ENCODE measurements at regions not wholly inside any gene's neighbourhood (a gene's known extent, or its start where the extent isn't known, plus 50 kb on each side); places are given as distances from the start of the nearest gene placed in this dataset.

DNA sequence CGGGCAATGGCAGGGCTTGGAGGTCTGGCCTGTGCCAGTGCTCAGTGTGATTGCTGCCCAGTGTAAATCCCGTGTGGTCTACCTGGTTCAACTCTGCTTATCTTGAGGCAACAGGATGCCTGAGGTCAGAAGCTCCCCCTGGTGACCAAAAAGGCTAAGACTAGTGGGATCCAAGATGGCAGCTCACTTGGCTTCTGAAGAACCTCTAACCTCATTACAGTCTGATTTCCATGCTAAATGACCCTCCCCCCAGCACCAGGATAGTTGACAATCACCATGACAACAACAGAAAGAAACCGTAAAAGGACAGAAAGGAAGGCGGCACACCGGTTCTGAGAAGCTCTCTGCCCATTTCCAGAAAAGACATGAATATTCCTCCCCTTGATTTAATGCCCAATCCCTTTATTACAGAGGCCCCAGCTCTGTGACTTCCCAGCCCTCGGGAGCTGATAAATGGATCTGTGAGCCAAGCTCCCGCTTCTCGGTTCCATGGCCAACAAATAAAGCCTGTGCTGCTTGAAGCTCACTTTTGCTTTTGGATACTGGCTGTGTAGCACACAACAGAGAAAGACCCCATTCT lies 398.4 kb downstream of the CTTN start:
- Histone ChIP-seq H3K79me2 (replicated peaks; ENCODE audit: insufficient read depth, low read length) (no peaks in the 10 kb centered on the region), H3K9me3 (ENCODE audit: low read length) (peaks cover 12% of the 10 kb centered on the region), H3K4me2 (ENCODE audit: low read length) (no peak overlapping the region), H3F3A (ENCODE audit: insufficient read depth, low read length, poor library complexity, severe bottlenecking) (no peaks in the 10 kb centered on the region), H2AFZ (ENCODE audit: low read depth, low read length) (no peak overlapping the region), H3K9ac (ENCODE audit: low read length) (no peak overlapping the region), H3K27me3 (ENCODE audit: insufficient read depth, low read depth, low read length) (no peaks in the 10 kb centered on the region), H3K9me2 (ENCODE audit: insufficient read depth, low read length) (no peaks in the 10 kb centered on the region), H3K27ac (ENCODE audit: low read length) (no peak overlapping the region), H4K20me1 (ENCODE audit: insufficient read depth) (no peaks in the 10 kb centered on the region), H3K36me3 (ENCODE audit: insufficient read depth, low read length) (no peaks in the 10 kb centered on the region), H3K4me3 (ENCODE audit: low read length) (no peak overlapping the region)
- TF ChIP-seq EP300 (conservative IDR thresholded peaks at IDR 0.05; ENCODE audit: poor library complexity, severe bottlenecking) (no peak), POLR2AphosphoS5 (IDR thresholded peaks at IDR 0.05) (no peak), SMC3 (conservative IDR thresholded peaks at IDR 0.05; ENCODE audit: poor library complexity) (no peak), MXI1 (conservative IDR thresholded peaks at IDR 0.05; ENCODE audit: poor library complexity, severe bottlenecking) (no peak), TAF1 (IDR thresholded peaks at IDR 0.05; ENCODE audit: low read depth) (no peak), RAD21 (conservative IDR thresholded peaks at IDR 0.05) (no peak), EZH2 (IDR thresholded peaks at IDR 0.05; ENCODE audit: borderline replicate concordance, insufficient read depth, low read length, poor library complexity, severe bottlenecking) (no peak)
- TF ChIP-seq, protein P1, sequence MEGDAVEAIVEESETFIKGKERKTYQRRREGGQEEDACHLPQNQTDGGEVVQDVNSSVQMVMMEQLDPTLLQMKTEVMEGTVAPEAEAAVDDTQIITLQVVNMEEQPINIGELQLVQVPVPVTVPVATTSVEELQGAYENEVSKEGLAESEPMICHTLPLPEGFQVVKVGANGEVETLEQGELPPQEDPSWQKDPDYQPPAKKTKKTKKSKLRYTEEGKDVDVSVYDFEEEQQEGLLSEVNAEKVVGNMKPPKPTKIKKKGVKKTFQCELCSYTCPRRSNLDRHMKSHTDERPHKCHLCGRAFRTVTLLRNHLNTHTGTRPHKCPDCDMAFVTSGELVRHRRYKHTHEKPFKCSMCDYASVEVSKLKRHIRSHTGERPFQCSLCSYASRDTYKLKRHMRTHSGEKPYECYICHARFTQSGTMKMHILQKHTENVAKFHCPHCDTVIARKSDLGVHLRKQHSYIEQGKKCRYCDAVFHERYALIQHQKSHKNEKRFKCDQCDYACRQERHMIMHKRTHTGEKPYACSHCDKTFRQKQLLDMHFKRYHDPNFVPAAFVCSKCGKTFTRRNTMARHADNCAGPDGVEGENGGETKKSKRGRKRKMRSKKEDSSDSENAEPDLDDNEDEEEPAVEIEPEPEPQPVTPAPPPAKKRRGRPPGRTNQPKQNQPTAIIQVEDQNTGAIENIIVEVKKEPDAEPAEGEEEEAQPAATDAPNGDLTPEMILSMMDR (IDR thresholded peaks at IDR 0.05; ENCODE audit: poor library complexity, severe bottlenecking) = no peak
- TF ChIP-seq, protein P2, sequence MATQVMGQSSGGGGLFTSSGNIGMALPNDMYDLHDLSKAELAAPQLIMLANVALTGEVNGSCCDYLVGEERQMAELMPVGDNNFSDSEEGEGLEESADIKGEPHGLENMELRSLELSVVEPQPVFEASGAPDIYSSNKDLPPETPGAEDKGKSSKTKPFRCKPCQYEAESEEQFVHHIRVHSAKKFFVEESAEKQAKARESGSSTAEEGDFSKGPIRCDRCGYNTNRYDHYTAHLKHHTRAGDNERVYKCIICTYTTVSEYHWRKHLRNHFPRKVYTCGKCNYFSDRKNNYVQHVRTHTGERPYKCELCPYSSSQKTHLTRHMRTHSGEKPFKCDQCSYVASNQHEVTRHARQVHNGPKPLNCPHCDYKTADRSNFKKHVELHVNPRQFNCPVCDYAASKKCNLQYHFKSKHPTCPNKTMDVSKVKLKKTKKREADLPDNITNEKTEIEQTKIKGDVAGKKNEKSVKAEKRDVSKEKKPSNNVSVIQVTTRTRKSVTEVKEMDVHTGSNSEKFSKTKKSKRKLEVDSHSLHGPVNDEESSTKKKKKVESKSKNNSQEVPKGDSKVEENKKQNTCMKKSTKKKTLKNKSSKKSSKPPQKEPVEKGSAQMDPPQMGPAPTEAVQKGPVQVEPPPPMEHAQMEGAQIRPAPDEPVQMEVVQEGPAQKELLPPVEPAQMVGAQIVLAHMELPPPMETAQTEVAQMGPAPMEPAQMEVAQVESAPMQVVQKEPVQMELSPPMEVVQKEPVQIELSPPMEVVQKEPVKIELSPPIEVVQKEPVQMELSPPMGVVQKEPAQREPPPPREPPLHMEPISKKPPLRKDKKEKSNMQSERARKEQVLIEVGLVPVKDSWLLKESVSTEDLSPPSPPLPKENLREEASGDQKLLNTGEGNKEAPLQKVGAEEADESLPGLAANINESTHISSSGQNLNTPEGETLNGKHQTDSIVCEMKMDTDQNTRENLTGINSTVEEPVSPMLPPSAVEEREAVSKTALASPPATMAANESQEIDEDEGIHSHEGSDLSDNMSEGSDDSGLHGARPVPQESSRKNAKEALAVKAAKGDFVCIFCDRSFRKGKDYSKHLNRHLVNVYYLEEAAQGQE (IDR thresholded peaks at IDR 0.05; ENCODE audit: borderline replicate concordance) = no peak

DNA sequence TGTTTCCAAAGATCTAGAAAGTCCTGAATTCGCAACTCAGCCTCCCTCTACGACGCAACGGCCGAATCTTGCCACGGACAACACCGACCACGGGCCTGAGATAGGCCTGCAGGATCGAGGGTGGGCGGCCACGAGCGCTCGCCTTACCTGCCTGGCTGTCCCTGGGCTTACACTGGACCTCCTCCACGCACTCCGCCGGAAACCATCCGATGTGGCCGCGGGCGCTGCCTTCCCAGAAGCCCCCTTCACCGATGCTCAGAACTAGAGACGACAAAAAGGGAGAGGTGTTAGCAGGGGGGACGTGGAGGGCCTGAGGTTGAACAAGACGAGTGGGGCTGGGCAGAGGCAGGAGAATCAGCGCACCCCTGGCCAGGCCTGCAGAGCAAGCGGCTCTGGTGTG lies 400.0 kb downstream of the CTTN start:
- Histone ChIP-seq H3F3A (ENCODE audit: insufficient read depth, low read length, poor library complexity, severe bottlenecking) (no peaks in the 10 kb centered on the region), H3K9ac (ENCODE audit: low read length) (no peak overlapping the region), H3K36me3 (ENCODE audit: insufficient read depth, low read length) (no peaks in the 10 kb centered on the region), H3K4me3 (ENCODE audit: low read length) (no peak overlapping the region), H3K9me2 (ENCODE audit: insufficient read depth, low read length) (no peaks in the 10 kb centered on the region), H3K79me2 (replicated peaks; ENCODE audit: insufficient read depth, low read length) (no peaks in the 10 kb centered on the region), H4K20me1 (ENCODE audit: insufficient read depth) (no peaks in the 10 kb centered on the region), H3K27ac (ENCODE audit: low read length) (no peak overlapping the region), H3K4me2 (ENCODE audit: low read length) (no peak overlapping the region), H2AFZ (ENCODE audit: low read depth, low read length) (no peak overlapping the region), H3K9me3 (ENCODE audit: low read length) (peaks cover 8% of the 10 kb centered on the region), H3K27me3 (ENCODE audit: insufficient read depth, low read depth, low read length) (no peaks in the 10 kb centered on the region)
- TF ChIP-seq MXI1 (conservative IDR thresholded peaks at IDR 0.05; ENCODE audit: poor library complexity, severe bottlenecking) (no peak), POLR2AphosphoS5 (IDR thresholded peaks at IDR 0.05) (no peak), EZH2 (IDR thresholded peaks at IDR 0.05; ENCODE audit: borderline replicate concordance, insufficient read depth, low read length, poor library complexity, severe bottlenecking) (no peak), RAD21 (conservative IDR thresholded peaks at IDR 0.05) (no peak), TAF1 (IDR thresholded peaks at IDR 0.05; ENCODE audit: low read depth) (no peak), SMC3 (conservative IDR thresholded peaks at IDR 0.05; ENCODE audit: poor library complexity) (no peak), EP300 (conservative IDR thresholded peaks at IDR 0.05; ENCODE audit: poor library complexity, severe bottlenecking) (no peak)
- TF ChIP-seq, protein P1 (IDR thresholded peaks at IDR 0.05; ENCODE audit: poor library complexity, severe bottlenecking) = no peak
- TF ChIP-seq, protein P2 (IDR thresholded peaks at IDR 0.05; ENCODE audit: borderline replicate concordance) = no peak
